ENCODE measurements at regions not wholly inside any gene's neighbourhood (a gene's known extent, or its start where the extent isn't known, plus 50 kb on each side); places are given as distances from the start of the nearest gene placed in this dataset.

- no peaks in the 10 kb centered on the region for H3K4me1 Mint-ChIP-seq (ENCODE audit: unreplicated experiment)
- H3K27ac Mint-ChIP-seq: no peak overlapping the region
- no peaks in the 10 kb centered on the region for H3K9me3 Mint-ChIP-seq
- DNase-seq (ENCODE audit: extremely low spot score, unreplicated experiment): no peak
- no peak overlapping the region for H3K4me3 Mint-ChIP-seq
- no peaks in the 10 kb centered on the region for H3K36me3 Mint-ChIP-seq
- TF ChIP-seq, protein P1, sequence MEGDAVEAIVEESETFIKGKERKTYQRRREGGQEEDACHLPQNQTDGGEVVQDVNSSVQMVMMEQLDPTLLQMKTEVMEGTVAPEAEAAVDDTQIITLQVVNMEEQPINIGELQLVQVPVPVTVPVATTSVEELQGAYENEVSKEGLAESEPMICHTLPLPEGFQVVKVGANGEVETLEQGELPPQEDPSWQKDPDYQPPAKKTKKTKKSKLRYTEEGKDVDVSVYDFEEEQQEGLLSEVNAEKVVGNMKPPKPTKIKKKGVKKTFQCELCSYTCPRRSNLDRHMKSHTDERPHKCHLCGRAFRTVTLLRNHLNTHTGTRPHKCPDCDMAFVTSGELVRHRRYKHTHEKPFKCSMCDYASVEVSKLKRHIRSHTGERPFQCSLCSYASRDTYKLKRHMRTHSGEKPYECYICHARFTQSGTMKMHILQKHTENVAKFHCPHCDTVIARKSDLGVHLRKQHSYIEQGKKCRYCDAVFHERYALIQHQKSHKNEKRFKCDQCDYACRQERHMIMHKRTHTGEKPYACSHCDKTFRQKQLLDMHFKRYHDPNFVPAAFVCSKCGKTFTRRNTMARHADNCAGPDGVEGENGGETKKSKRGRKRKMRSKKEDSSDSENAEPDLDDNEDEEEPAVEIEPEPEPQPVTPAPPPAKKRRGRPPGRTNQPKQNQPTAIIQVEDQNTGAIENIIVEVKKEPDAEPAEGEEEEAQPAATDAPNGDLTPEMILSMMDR (conservative IDR thresholded peaks at IDR 0.05): no peak
- no peaks in the 10 kb centered on the region for H3K27me3 Mint-ChIP-seq
Measured at GRCh38 chr2:21544392-21544791, 420.6 kb downstream of the TDRD15 start.

DNA sequence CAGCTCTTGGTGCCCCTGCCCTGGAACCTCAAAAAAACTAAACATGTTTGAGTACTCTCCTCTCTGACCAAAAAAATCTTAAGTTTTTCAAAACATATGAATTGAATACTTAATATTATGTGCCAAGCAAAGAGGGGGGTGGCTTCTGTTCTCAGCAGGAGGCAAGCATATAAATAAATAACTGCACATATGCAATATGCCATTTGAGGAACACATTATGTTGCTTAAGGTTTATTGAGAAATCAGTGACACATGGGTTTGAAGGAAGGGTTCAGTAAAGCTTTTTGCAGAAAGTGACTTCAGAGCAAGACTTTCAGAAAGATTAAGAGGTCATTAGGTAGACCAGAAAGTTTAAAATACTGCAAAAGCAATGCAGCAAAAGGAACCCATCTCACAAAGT is 429.2 kb downstream of the TDRD15 start:
- Mint-ChIP-seq H3K36me3 (no peaks in the 10 kb centered on the region), H3K27ac (no peak overlapping the region), H3K4me3 (no peak overlapping the region), H3K4me1 (ENCODE audit: unreplicated experiment) (no peaks in the 10 kb centered on the region), H3K27me3 (no peaks in the 10 kb centered on the region), H3K9me3 (no peaks in the 10 kb centered on the region)
- TF ChIP-seq, protein P1 (conservative IDR thresholded peaks at IDR 0.05): no peak
- DNase-seq (ENCODE audit: extremely low spot score, unreplicated experiment): no peak

DNA sequence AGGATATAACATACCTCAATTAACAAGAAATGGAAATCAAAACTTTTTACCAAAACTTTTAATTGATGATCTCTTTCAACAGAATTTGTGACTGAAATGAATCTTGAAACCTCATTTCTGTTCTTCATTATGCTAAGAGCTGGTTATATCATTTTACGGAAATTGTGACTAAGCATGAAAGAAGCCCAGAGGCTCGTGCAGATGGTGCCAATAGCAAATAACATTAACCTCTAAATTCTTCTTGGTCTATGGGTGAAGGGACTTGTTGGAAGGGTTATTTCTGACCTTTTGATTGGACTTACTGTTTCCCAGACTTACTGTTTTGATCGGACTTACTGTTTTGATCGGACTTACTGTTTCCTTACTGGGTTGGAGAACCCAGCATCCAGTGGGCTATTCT is 435.6 kb downstream of the TDRD15 start:
- DNase-seq (ENCODE audit: extremely low spot score, unreplicated experiment): no peak
- Mint-ChIP-seq H3K4me1 (ENCODE audit: unreplicated experiment) (no peaks in the 10 kb centered on the region), H3K27me3 (no peaks in the 10 kb centered on the region), H3K27ac (no peak overlapping the region), H3K9me3 (no peaks in the 10 kb centered on the region), H3K36me3 (no peaks in the 10 kb centered on the region), H3K4me3 (no peak overlapping the region)
- TF ChIP-seq, protein P1 (conservative IDR thresholded peaks at IDR 0.05): no peak

DNA sequence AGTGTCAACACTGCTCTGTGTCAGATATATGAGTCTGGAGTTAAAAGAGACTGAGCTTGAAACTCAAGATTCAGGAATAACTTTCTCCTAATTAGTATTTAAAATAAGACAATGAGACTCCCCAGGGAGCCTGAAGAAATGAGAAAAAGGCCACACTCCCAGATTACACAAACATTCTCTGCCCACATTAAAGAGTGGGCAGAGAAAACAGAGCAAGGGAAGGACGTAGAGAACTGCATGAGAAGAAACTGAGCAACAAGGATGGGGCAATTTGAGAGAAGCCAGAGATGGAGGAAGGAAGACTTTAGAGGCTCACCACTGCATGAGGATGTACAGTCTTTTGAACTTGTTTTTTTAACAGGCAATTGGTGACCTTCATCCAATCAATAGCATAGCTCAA is 438.2 kb downstream of the TDRD15 start:
- Mint-ChIP-seq H3K9me3 (no peaks in the 10 kb centered on the region), H3K4me3 (no peak overlapping the region), H3K4me1 (ENCODE audit: unreplicated experiment) (no peaks in the 10 kb centered on the region), H3K36me3 (no peaks in the 10 kb centered on the region), H3K27ac (no peak overlapping the region), H3K27me3 (no peaks in the 10 kb centered on the region)
- TF ChIP-seq, protein P1 (conservative IDR thresholded peaks at IDR 0.05): no peak
- DNase-seq (ENCODE audit: extremely low spot score, unreplicated experiment): no peak

DNA sequence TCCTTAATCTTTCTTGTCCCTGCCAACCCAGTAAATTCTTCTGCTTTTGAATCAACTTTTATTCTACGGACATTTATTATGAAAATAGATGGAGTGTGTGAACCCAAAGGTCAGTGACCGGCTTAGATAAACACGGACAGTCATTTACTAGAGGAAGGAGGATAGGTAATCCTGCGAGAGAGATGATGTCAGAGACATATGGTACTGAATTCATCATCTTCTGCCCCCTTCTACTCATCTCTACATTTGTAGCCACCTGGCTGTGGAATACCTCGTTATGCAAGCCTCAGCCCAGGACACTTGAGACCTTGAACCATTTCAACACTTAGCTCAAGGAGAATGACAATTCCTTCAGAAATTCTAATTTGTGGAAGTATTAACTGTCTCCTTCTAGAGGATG is 443.6 kb downstream of the TDRD15 start:
- H3K4me1 Mint-ChIP-seq (ENCODE audit: unreplicated experiment): no peaks in the 10 kb centered on the region
- H3K9me3 Mint-ChIP-seq: no peaks in the 10 kb centered on the region
- H3K27ac Mint-ChIP-seq: no peak overlapping the region
- DNase-seq (ENCODE audit: extremely low spot score, unreplicated experiment): no peak
- H3K36me3 Mint-ChIP-seq: no peaks in the 10 kb centered on the region
- H3K27me3 Mint-ChIP-seq: no peaks in the 10 kb centered on the region
- no peak overlapping the region for H3K4me3 Mint-ChIP-seq
- TF ChIP-seq, protein P1 (conservative IDR thresholded peaks at IDR 0.05): no peak

DNA sequence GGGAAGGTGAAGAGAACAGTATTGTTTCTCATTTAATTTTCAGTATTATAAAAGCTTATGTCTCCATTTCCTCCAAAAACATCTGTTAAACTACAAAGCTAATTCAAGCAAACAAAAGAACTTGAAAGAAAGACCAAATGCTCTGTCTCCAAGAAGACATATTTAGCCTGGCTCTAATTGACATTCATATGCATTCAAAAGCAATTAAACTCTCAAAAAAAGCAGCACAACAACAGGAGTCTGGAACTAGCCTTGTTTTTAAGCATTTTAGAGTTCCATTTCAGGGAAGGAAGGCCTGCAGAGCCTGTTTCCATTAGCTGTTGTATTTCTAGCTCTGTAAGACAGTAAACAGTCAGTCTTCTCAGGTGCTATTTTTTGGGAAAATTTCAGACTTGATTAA is 447.9 kb downstream of the TDRD15 start:
- no peak overlapping the region for H3K27ac Mint-ChIP-seq
- no peak overlapping the region for H3K4me3 Mint-ChIP-seq
- H3K36me3 Mint-ChIP-seq: no peaks in the 10 kb centered on the region
- H3K27me3 Mint-ChIP-seq: no peaks in the 10 kb centered on the region
- no peaks in the 10 kb centered on the region for H3K9me3 Mint-ChIP-seq
- DNase-seq (ENCODE audit: extremely low spot score, unreplicated experiment): no peak
- TF ChIP-seq, protein P1 (conservative IDR thresholded peaks at IDR 0.05): no peak
- no peaks in the 10 kb centered on the region for H3K4me1 Mint-ChIP-seq (ENCODE audit: unreplicated experiment)
